SK-N-SH (cell line): ENCODE measurements at regions not wholly inside any gene's neighbourhood (a gene's known extent, or its start where the extent isn't known, plus 50 kb on each side); places are given as distances from the start of the nearest gene placed in this dataset.

Experiments
- CTCF ChIP-seq: fragments of 200-600 bp; sonication (generic); IDR thresholded peaks from 2 replicates; pipeline ENCODE4 v1.6.1; 2017; ENCODE audit warnings: antibody characterized with exemption, mild to moderate bottlenecking, moderate library complexity
- FOSL2 ChIP-seq: IDR thresholded peaks from 2 replicates; pipeline ENCODE4 v1.4.0; 2012; ENCODE audit warnings: low read depth, mild to moderate bottlenecking, moderate library complexity, borderline replicate concordance
- FOXJ3 ChIP-seq: sonication (generic); formaldehyde crosslinking; IDR thresholded peaks from 2 replicates; pipeline ENCODE4 v1.5.1; 2020; ENCODE audit warnings: mild to moderate bottlenecking, missing genetic modification reagents
- MXI1 ChIP-seq: IDR thresholded peaks from 2 replicates; pipeline ENCODE4 v1.6.1; 2012; ENCODE audit warnings: mild to moderate bottlenecking, low read depth, low read length, improper control_type of control experiment
- POLR2AphosphoS5 ChIP-seq: IDR thresholded peaks from 2 replicates; pipeline ENCODE4 v1.6.1; 2012; ENCODE audit warnings: low read depth, low read length
- RXRA ChIP-seq: IDR thresholded peaks from 2 replicates; pipeline ENCODE4 v1.4.0; 2012; ENCODE audit warnings: low read depth, mild to moderate bottlenecking, borderline replicate concordance
- TCF12 ChIP-seq: IDR thresholded peaks from 2 replicates; pipeline ENCODE4 v1.4.0; 2012
- TF ChIP-seq, protein P1 (sequence below): fragments of 150-350 bp; IDR thresholded peaks from 2 replicates; pipeline ENCODE4 v1.6.1; 2017; ENCODE audit warnings: antibody characterized with exemption, low read length, low read depth, borderline replicate concordance

GRCh38 chr3:66149269-66149668 is 71.5 kb upstream of the SLC25A26 start:
- TF ChIP-seq MXI1 (no peak), CTCF (no peak; the same call in 1 of the 2 replicates), POLR2AphosphoS5 (no peak), FOSL2 (no peak), RXRA (no peak), TCF12 (peak; percentile 74), FOXJ3 (no peak)
- TF ChIP-seq, protein P1, sequence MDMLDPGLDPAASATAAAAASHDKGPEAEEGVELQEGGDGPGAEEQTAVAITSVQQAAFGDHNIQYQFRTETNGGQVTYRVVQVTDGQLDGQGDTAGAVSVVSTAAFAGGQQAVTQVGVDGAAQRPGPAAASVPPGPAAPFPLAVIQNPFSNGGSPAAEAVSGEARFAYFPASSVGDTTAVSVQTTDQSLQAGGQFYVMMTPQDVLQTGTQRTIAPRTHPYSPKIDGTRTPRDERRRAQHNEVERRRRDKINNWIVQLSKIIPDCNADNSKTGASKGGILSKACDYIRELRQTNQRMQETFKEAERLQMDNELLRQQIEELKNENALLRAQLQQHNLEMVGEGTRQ: no peak
